Renal cortex interstitium (tissue), 11 donors: ENCODE measurements at regions not wholly inside any gene's neighbourhood (a gene's known extent, or its start where the extent isn't known, plus 50 kb on each side); places are given as distances from the start of the nearest gene placed in this dataset.

Experiments
- DNase-seq, 11 donors: peaks; one replicate each; pipeline ENCODE4 v3.0.0-alpha.2; 2013; ENCODE audit warnings: low read depth in 9 of 11, low spot score in 4 of 11; ENCODE audit errors: extremely low read depth in 1 of 11

GRCh38 chr3:59338934-59339333, 289.1 kb upstream of the CFAP20DC start:
- DNase-seq: no peak

GRCh38 chr3:59335338-59335737, 285.5 kb upstream of the CFAP20DC start:
- DNase-seq: no peak

GRCh38 chr3:59334585-59334984, 284.8 kb upstream of the CFAP20DC start:
- no peak for DNase-seq

- no peak for DNase-seq
Measured at GRCh38 chr3:59327376-59327808, 277.6 kb upstream of the CFAP20DC start.

- no peak for DNase-seq
Measured at GRCh38 chr3:59326246-59327024, 276.6 kb upstream of the CFAP20DC start.

GRCh38 chr3:59321881-59322540, 272.2 kb upstream of the CFAP20DC start:
- no peak for DNase-seq

GRCh38 chr3:59320080-59320479, 270.3 kb upstream of the CFAP20DC start:
- DNase-seq: no peak

GRCh38 chr3:59319442-59319841, 269.6 kb upstream of the CFAP20DC start:
- DNase-seq: no peak

GRCh38 chr3:59318881-59319280, 269.1 kb upstream of the CFAP20DC start:
- DNase-seq: no peak

- no peak for DNase-seq
Measured at GRCh38 chr3:59317386-59317785, 267.6 kb upstream of the CFAP20DC start.

- DNase-seq: no peak
Measured at GRCh38 chr3:59316688-59317275, 267.0 kb upstream of the CFAP20DC start.

GRCh38 chr3:59313365-59313764, 263.5 kb upstream of the CFAP20DC start:
- no peak for DNase-seq

GRCh38 chr3:59311231-59311630, 261.4 kb upstream of the CFAP20DC start:
- DNase-seq: no peak

- no peak for DNase-seq
Measured at GRCh38 chr3:59310736-59311135, 260.9 kb upstream of the CFAP20DC start.

- DNase-seq: no peak
Measured at GRCh38 chr3:59308684-59309083, 258.9 kb upstream of the CFAP20DC start.

- DNase-seq: no peak
Measured at GRCh38 chr3:59308001-59308400, 258.2 kb upstream of the CFAP20DC start.

GRCh38 chr3:59306436-59306835, 256.6 kb upstream of the CFAP20DC start:
- no peak for DNase-seq

- no peak for DNase-seq
Measured at GRCh38 chr3:59304296-59304695, 254.5 kb upstream of the CFAP20DC start.

GRCh38 chr3:59303452-59303851, 253.6 kb upstream of the CFAP20DC start:
- DNase-seq: no peak

GRCh38 chr3:59302442-59302841, 252.6 kb upstream of the CFAP20DC start:
- DNase-seq: no peak
